Neuronal stem cell (in vitro differentiated cells): ENCODE measurements at regions not wholly inside any gene's neighbourhood (a gene's known extent, or its start where the extent isn't known, plus 50 kb on each side); places are given as distances from the start of the nearest gene placed in this dataset.

Experiments used
- DNase-seq: peaks from one replicate; pipeline ENCODE4 v3.0.0-alpha.2; 2013; ENCODE audit warnings: low spot score
- H2AFZ ChIP-seq: one replicate; pipeline ENCODE4 v1.6.1; 2013; ENCODE audit warnings: mild to moderate bottlenecking, low read length, inconsistent platforms
- H2AK5ac ChIP-seq: 2 replicates; pipeline ENCODE4 v1.6.1; 2013; ENCODE audit warnings: low read depth, mild to moderate bottlenecking, inconsistent platforms, low read length, moderate library complexity, mixed read lengths
- H2BK120ac ChIP-seq: 2 replicates; pipeline ENCODE4 v1.6.1; 2013; ENCODE audit warnings: low read depth, mild to moderate bottlenecking, inconsistent platforms, low read length, moderate library complexity, mixed read lengths
- H2BK12ac ChIP-seq: one replicate; pipeline ENCODE4 v1.6.1; 2013; ENCODE audit warnings: low read length, inconsistent platforms
- H2BK15ac ChIP-seq: 2 replicates; pipeline ENCODE4 v1.6.1; 2013; ENCODE audit warnings: mild to moderate bottlenecking, low read length, inconsistent platforms, mixed read lengths
- H2BK5ac ChIP-seq: one replicate; pipeline ENCODE4 v1.6.1; 2013; ENCODE audit warnings: inconsistent platforms, mild to moderate bottlenecking, low read length, moderate library complexity
- H3K14ac ChIP-seq: one replicate; pipeline ENCODE4 v1.6.1; 2013; ENCODE audit warnings: low read length, inconsistent platforms
- H3K18ac ChIP-seq: 2 replicates; pipeline ENCODE4 v1.6.1; 2013; ENCODE audit warnings: low read length, inconsistent platforms
- H3K23ac ChIP-seq: 2 replicates; pipeline ENCODE4 v1.6.1; 2013; ENCODE audit warnings: low read depth, mild to moderate bottlenecking, mixed read lengths, low read length, inconsistent platforms; ENCODE audit not compliant: poor library complexity
- H3K27ac ChIP-seq: replicated peaks from 3 replicates; pipeline ENCODE4 v1.5.1; 2013; ENCODE audit warnings: low read length, inconsistent platforms
- H3K27me3 ChIP-seq, 3 experiments: 2 replicates each; pipeline ENCODE4 v1.6.1; 2013; ENCODE audit warnings: low read length in 3 of 3, mild to moderate bottlenecking in 2 of 3, inconsistent platforms in 1 of 3, low read depth in 1 of 3, mixed read lengths in 1 of 3, moderate library complexity in 1 of 3; ENCODE audit not compliant: control insufficient read depth in 3 of 3, insufficient read depth in 3 of 3
- H3K36me3 ChIP-seq, 2 donors: replicated peaks in 1 of 2; 2 replicates each; pipeline ENCODE4 v1.6.1; 2013; ENCODE audit warnings: low read length in 2 of 2; ENCODE audit not compliant: control insufficient read depth in 2 of 2, insufficient read depth in 2 of 2
- H3K4ac ChIP-seq: 2 replicates; pipeline ENCODE4 v1.6.1; 2013; ENCODE audit warnings: inconsistent platforms, mild to moderate bottlenecking, low read length, moderate library complexity
- H3K4me1 ChIP-seq, 2 donors: 1 replicate in 1 of 2; 2 replicates in 1 of 2; pipeline ENCODE4 v1.6.1; 2013; ENCODE audit warnings: low read length in 2 of 2, low read depth in 1 of 2; ENCODE audit not compliant: control insufficient read depth in 2 of 2, insufficient read depth in 1 of 2
- H3K4me2 ChIP-seq: one replicate; pipeline ENCODE4 v1.6.1; 2013; ENCODE audit warnings: mild to moderate bottlenecking, low read length, inconsistent platforms; ENCODE audit not compliant: insufficient read depth, poor library complexity, severe bottlenecking
- H3K4me3 ChIP-seq, 2 donors: 2 replicates each; pipeline ENCODE4 v1.5.1; 2013; ENCODE audit warnings: low read length in 2 of 2, mild to moderate bottlenecking in 2 of 2, inconsistent platforms in 1 of 2, moderate library complexity in 1 of 2
- H3K79me1 ChIP-seq: one replicate; pipeline ENCODE4 v1.6.1; 2013; ENCODE audit warnings: low read depth, mild to moderate bottlenecking, inconsistent platforms, low read length, moderate library complexity
- H3K9ac ChIP-seq: one replicate; pipeline ENCODE4 v1.6.1; 2013; ENCODE audit warnings: mild to moderate bottlenecking, low read depth, low read length, inconsistent platforms; ENCODE audit not compliant: poor library complexity
- H3K9me3 ChIP-seq, 2 donors: replicated peaks in 1 of 2; 2 replicates each; pipeline versions ENCODE3 to v1.6.1; 2013; ENCODE audit warnings: low read length in 2 of 2, mild to moderate bottlenecking in 2 of 2, inconsistent platforms in 1 of 2, low read depth in 1 of 2, mixed read lengths in 1 of 2, moderate library complexity in 1 of 2; ENCODE audit not compliant: control insufficient read depth in 2 of 2, insufficient read depth in 1 of 2
- H4K8ac ChIP-seq: one replicate; pipeline ENCODE4 v1.6.1; 2013; ENCODE audit warnings: low read depth, mild to moderate bottlenecking, inconsistent platforms, low read length, moderate library complexity
- H4K91ac ChIP-seq: one replicate; pipeline ENCODE4 v1.6.1; 2013; ENCODE audit warnings: low read length, low read depth, mild to moderate bottlenecking, inconsistent platforms; ENCODE audit not compliant: poor library complexity
- WGBS, 2 donors: extraction: QIAGEN DNeasy Blood & Tissue Kit; methylation state at CpG; one replicate each; pipeline ENCODE4 v1.1.7; 2013; ENCODE audit warnings: missing lambda C conversion rate in 2 of 2, mixed read lengths in 1 of 2; ENCODE audit not compliant: insufficient read length in 2 of 2, insufficient replicate concordance in 1 of 2; ENCODE audit errors: extremely low coverage in 2 of 2; 5-methylcytosine and 5-hydroxymethylcytosine counted together

GRCh38 chr15:96108405-96108804 lies 222.1 kb upstream of the NR2F2 start:
- WGBS, 2 donors, result no CpG with 5 or more reads among the region's 5 CpGs
- H4K91ac ChIP-seq, result no peak overlapping the region
- H2BK5ac ChIP-seq, result no peak overlapping the region
- H3K9ac ChIP-seq, result no peak overlapping the region
- H3K23ac ChIP-seq, result no peak overlapping the region
- H2BK120ac ChIP-seq, result no peak overlapping the region
- H3K9me3 ChIP-seq, result no peaks in the 10 kb centered on the region
- H3K4me1 ChIP-seq, result no peaks in the 10 kb centered on the region
- H4K8ac ChIP-seq, result no peak overlapping the region
- no peak overlapping the region for H2AFZ ChIP-seq
- no peak overlapping the region for H2AK5ac ChIP-seq
- H3K79me1 ChIP-seq, result no peaks in the 10 kb centered on the region
- H2BK15ac ChIP-seq, result no peak overlapping the region
- no peak for DNase-seq
- no peaks in the 10 kb centered on the region for H3K36me3 ChIP-seq
- H3K4me2 ChIP-seq, result no peak overlapping the region
- no peaks in the 10 kb centered on the region for H3K27me3 ChIP-seq
- H3K14ac ChIP-seq, result no peak overlapping the region
- no peak overlapping the region for H3K4me3 ChIP-seq
- no peak overlapping the region for H3K4ac ChIP-seq
- H3K27ac ChIP-seq, result no peak overlapping the region
- no peak overlapping the region for H2BK12ac ChIP-seq
- no peak overlapping the region for H3K18ac ChIP-seq

DNA sequence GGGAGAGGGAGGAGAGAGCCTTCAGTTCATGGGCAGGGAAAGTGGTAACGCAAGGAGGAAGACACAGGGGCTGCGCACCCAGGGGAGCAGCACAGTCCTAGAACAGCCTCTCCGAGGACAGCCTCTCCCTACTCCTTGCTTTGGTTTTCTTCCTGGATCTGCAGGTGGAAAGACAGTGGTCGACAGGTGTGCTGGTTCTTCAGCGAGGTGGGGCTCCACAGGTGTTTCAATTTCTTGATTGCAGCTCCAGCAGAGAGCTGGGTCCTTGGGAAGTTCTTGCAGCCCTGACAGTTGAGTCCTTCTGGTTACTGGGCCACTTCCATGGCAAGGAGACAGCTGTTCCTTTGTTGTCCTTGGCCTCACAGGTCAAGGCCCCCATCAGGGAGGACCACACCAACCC lies 220.7 kb upstream of the NR2F2 start:
- Histone ChIP-seq H3K4ac (no peak overlapping the region), H3K4me1 (peaks cover 0 to 3% of the 10 kb centered on the region in 2 donors), H3K9ac (no peak overlapping the region), H4K91ac (no peak overlapping the region), H4K8ac (no peak overlapping the region), H3K23ac (no peak overlapping the region), H3K4me3 (no peak overlapping the region), H3K18ac (no peak overlapping the region), H3K79me1 (no peaks in the 10 kb centered on the region), H2BK12ac (no peak overlapping the region), H2AFZ (no peak overlapping the region), H3K36me3 (no peaks in the 10 kb centered on the region), H3K14ac (no peak overlapping the region), H2BK120ac (no peak overlapping the region), H3K27ac (no peak overlapping the region), H2AK5ac (no peak overlapping the region), H3K27me3 (no peaks in the 10 kb centered on the region), H3K9me3 (no peaks in the 10 kb centered on the region), H3K4me2 (no peak overlapping the region), H2BK5ac (no peak overlapping the region), H2BK15ac (no peak overlapping the region)
- no CpG with 5 or more reads among the region's 5 CpGs for WGBS, 2 donors
- no peak for DNase-seq

GRCh38 chr15:96112018-96112417 lies 218.5 kb upstream of the NR2F2 start:
- Histone ChIP-seq H3K4ac (no peak overlapping the region), H3K27ac (no peak overlapping the region), H3K79me1 (no peaks in the 10 kb centered on the region), H4K8ac (no peak overlapping the region), H3K36me3 (no peaks in the 10 kb centered on the region), H3K9ac (no peak overlapping the region), H3K27me3 (no peaks in the 10 kb centered on the region), H3K4me3 (no peak overlapping the region), H2BK15ac (no peak overlapping the region), H2BK5ac (no peak overlapping the region), H3K4me1 (peaks cover 0 to 3% of the 10 kb centered on the region in 2 donors), H2BK120ac (no peak overlapping the region), H2AK5ac (no peak overlapping the region), H2BK12ac (no peak overlapping the region), H3K9me3 (no peaks in the 10 kb centered on the region), H3K18ac (no peak overlapping the region), H3K14ac (no peak overlapping the region), H4K91ac (no peak overlapping the region), H3K23ac (no peak overlapping the region), H3K4me2 (no peak overlapping the region), H2AFZ (no peak overlapping the region)
- no peak for DNase-seq
- WGBS, 2 donors, result no CpG with 5 or more reads among the region's 2 CpGs

GRCh38 chr15:96115642-96116041 lies 214.9 kb upstream of the NR2F2 start:
- Histone ChIP-seq H3K4me2 (no peak overlapping the region), H3K9me3 (no peaks in the 10 kb centered on the region), H2BK15ac (no peak overlapping the region), H4K8ac (no peak overlapping the region), H3K27me3 (no peaks in the 10 kb centered on the region), H3K18ac (no peak overlapping the region), H3K79me1 (no peaks in the 10 kb centered on the region), H3K36me3 (no peaks in the 10 kb centered on the region), H2AFZ (no peak overlapping the region), H3K23ac (no peak overlapping the region), H3K27ac (no peak overlapping the region), H2BK120ac (no peak overlapping the region), H2BK12ac (no peak overlapping the region), H3K14ac (no peak overlapping the region), H3K9ac (no peak overlapping the region), H4K91ac (no peak overlapping the region), H3K4me3 (no peak overlapping the region), H3K4ac (no peak overlapping the region), H3K4me1 (peaks cover 3 to 5% of the 10 kb centered on the region in 2 donors), H2AK5ac (no peak overlapping the region), H2BK5ac (no peak overlapping the region)
- DNase-seq, result no peak
- WGBS, 2 donors, result no CpG with 5 or more reads among the region's 2 CpGs
